SJCRH30 (cell line): ENCODE measurements at regions not wholly inside any gene's neighbourhood (a gene's known extent, or its start where the extent isn't known, plus 50 kb on each side); places are given as distances from the start of the nearest gene placed in this dataset.

Experiments used
- DNase-seq, 2 experiments: peaks; one replicate each; pipeline ENCODE4 v3.0.0-alpha.2; 2015 to 2020
- H3K27ac ChIP-seq: fragments of 250-450 bp; sonication (Bioruptor Pico); 2 replicates; pipeline ENCODE4 v1.5.1; 2020; ENCODE audit warnings: mild to moderate bottlenecking, moderate library complexity
- H3K27me3 ChIP-seq: fragments of 250-450 bp; sonication (Bioruptor Pico); 2 replicates; pipeline ENCODE4 v1.5.1; 2020; ENCODE audit warnings: mild to moderate bottlenecking, moderate library complexity
- H3K36me3 ChIP-seq: fragments of 250-450 bp; sonication (Bioruptor Pico); 2 replicates; pipeline ENCODE4 v1.5.1; 2020; ENCODE audit warnings: mild to moderate bottlenecking, moderate library complexity
- H3K4me1 ChIP-seq: fragments of 250-450 bp; sonication (Bioruptor Pico); 2 replicates; pipeline ENCODE4 v1.5.1; 2020; ENCODE audit warnings: mild to moderate bottlenecking, moderate library complexity
- H3K4me3 ChIP-seq: fragments of 250-450 bp; sonication (Bioruptor Pico); 2 replicates; pipeline ENCODE4 v1.5.1; 2020; ENCODE audit warnings: mild to moderate bottlenecking, moderate library complexity
- H3K9me3 ChIP-seq: fragments of 250-450 bp; sonication (Bioruptor Pico); replicated peaks from 2 replicates; pipeline ENCODE4 v1.5.1; 2020; ENCODE audit warnings: mild to moderate bottlenecking, moderate library complexity

- Histone ChIP-seq H3K9me3 (0 out of 2 replicates have a peak, but pooled peaks cover 3% of the 10 kb centered on the region), H3K4me1 (no peaks in the 10 kb centered on the region), H3K36me3 (no peaks in the 10 kb centered on the region), H3K27me3 (no peaks in the 10 kb centered on the region), H3K27ac (no peak overlapping the region), H3K4me3 (no peak overlapping the region)
- DNase-seq: peak in 1 of 2 experiments; percentile 31
Measured at GRCh38 chr7:10225275-10225674, 748.4 kb upstream of the PHF14 start.

GRCh38 chr7:10237306-10237705 is 736.4 kb upstream of the PHF14 start:
- DNase-seq: peak; percentile 78 to 91
- Histone ChIP-seq H3K27ac (peak overlapping the region; percentile 62), H3K4me1 (peaks cover 37% of the 10 kb centered on the region), H3K4me3 (no peak overlapping the region), H3K27me3 (no peaks in the 10 kb centered on the region), H3K36me3 (no peaks in the 10 kb centered on the region), H3K9me3 (no peaks in the 10 kb centered on the region)

GRCh38 chr7:10238641-10239040 is 735.0 kb upstream of the PHF14 start:
- Histone ChIP-seq H3K4me3 (no peak overlapping the region), H3K27ac (no peak overlapping the region), H3K27me3 (no peaks in the 10 kb centered on the region), H3K9me3 (peaks cover 3% of the 10 kb centered on the region; the same call in 1 of the 2 replicates), H3K4me1 (peaks cover 37% of the 10 kb centered on the region), H3K36me3 (no peaks in the 10 kb centered on the region)
- no peak for DNase-seq

GRCh38 chr7:10239695-10240345 is 733.9 kb upstream of the PHF14 start:
- peaks cover 5% of the 10 kb centered on the region; the same call in 1 of the 2 replicates for H3K9me3 ChIP-seq
- peak in 1 of 2 experiments; percentile 31 for DNase-seq
- peaks cover 37% of the 10 kb centered on the region for H3K4me1 ChIP-seq
- H3K4me3 ChIP-seq: no peak overlapping the region
- no peaks in the 10 kb centered on the region for H3K36me3 ChIP-seq
- H3K27ac ChIP-seq: peak overlapping the region; percentile 13
- no peaks in the 10 kb centered on the region for H3K27me3 ChIP-seq

GRCh38 chr7:10245406-10245805 is 728.3 kb upstream of the PHF14 start:
- no peaks in the 10 kb centered on the region for H3K36me3 ChIP-seq
- DNase-seq: no peak
- no peaks in the 10 kb centered on the region for H3K27me3 ChIP-seq
- H3K4me3 ChIP-seq: no peak overlapping the region
- peaks cover 2% of the 10 kb centered on the region for H3K4me1 ChIP-seq
- peaks cover 5% of the 10 kb centered on the region; the same call in 1 of the 2 replicates for H3K9me3 ChIP-seq
- no peak overlapping the region for H3K27ac ChIP-seq

- Histone ChIP-seq H3K27ac (no peak overlapping the region), H3K9me3 (no peaks in the 10 kb centered on the region), H3K36me3 (no peaks in the 10 kb centered on the region), H3K4me3 (no peak overlapping the region), H3K4me1 (peaks cover 2% of the 10 kb centered on the region), H3K27me3 (no peaks in the 10 kb centered on the region)
- peak; percentile 27 to 61 for DNase-seq
Measured at GRCh38 chr7:10257438-10257837, 716.2 kb upstream of the PHF14 start.

GRCh38 chr7:10266976-10267375 is 706.7 kb upstream of the PHF14 start:
- H3K36me3 ChIP-seq: no peaks in the 10 kb centered on the region
- no peak for DNase-seq
- H3K27me3 ChIP-seq: no peaks in the 10 kb centered on the region
- H3K9me3 ChIP-seq: no peaks in the 10 kb centered on the region
- H3K4me3 ChIP-seq: no peak overlapping the region
- H3K4me1 ChIP-seq: peaks cover 6% of the 10 kb centered on the region; the same call in 1 of the 2 replicates
- no peak overlapping the region for H3K27ac ChIP-seq

- H3K27ac ChIP-seq: no peak overlapping the region
- H3K4me1 ChIP-seq: peaks cover 6% of the 10 kb centered on the region; the same call in 1 of the 2 replicates
- no peaks in the 10 kb centered on the region for H3K27me3 ChIP-seq
- no peak overlapping the region for H3K4me3 ChIP-seq
- H3K36me3 ChIP-seq: no peaks in the 10 kb centered on the region
- DNase-seq: no peak
- no peaks in the 10 kb centered on the region for H3K9me3 ChIP-seq
Measured at GRCh38 chr7:10268034-10268433, 705.6 kb upstream of the PHF14 start.

- H3K27me3 ChIP-seq: no peaks in the 10 kb centered on the region
- H3K9me3 ChIP-seq: no peaks in the 10 kb centered on the region
- no peak for DNase-seq
- no peak overlapping the region for H3K4me3 ChIP-seq
- H3K36me3 ChIP-seq: no peaks in the 10 kb centered on the region
- no peak overlapping the region for H3K27ac ChIP-seq
- H3K4me1 ChIP-seq: no peaks in the 10 kb centered on the region
Measured at GRCh38 chr7:10282909-10283308, 690.8 kb upstream of the PHF14 start.

GRCh38 chr7:10284001-10284400 is 689.7 kb upstream of the PHF14 start:
- Histone ChIP-seq H3K4me1 (no peaks in the 10 kb centered on the region), H3K36me3 (no peaks in the 10 kb centered on the region), H3K9me3 (no peaks in the 10 kb centered on the region; the same call in 1 of the 2 replicates), H3K4me3 (no peak overlapping the region), H3K27me3 (no peaks in the 10 kb centered on the region), H3K27ac (no peak overlapping the region)
- DNase-seq: no peak

- Histone ChIP-seq H3K36me3 (no peaks in the 10 kb centered on the region), H3K4me1 (peaks cover 2% of the 10 kb centered on the region; the same call in 1 of the 2 replicates), H3K27ac (no peak overlapping the region), H3K27me3 (no peaks in the 10 kb centered on the region), H3K9me3 (no peaks in the 10 kb centered on the region), H3K4me3 (no peak overlapping the region)
- no peak for DNase-seq
Measured at GRCh38 chr7:10299384-10299783, 674.3 kb upstream of the PHF14 start.

GRCh38 chr7:10300577-10300976 is 673.1 kb upstream of the PHF14 start:
- peak; percentile 36 to 67 for DNase-seq
- Histone ChIP-seq H3K9me3 (no peaks in the 10 kb centered on the region), H3K4me3 (peak overlapping the region; percentile 9; the same call in 1 of the 2 replicates), H3K36me3 (no peaks in the 10 kb centered on the region), H3K4me1 (peaks cover 2% of the 10 kb centered on the region; the same call in 1 of the 2 replicates), H3K27me3 (no peaks in the 10 kb centered on the region), H3K27ac (no peak overlapping the region)

- no peak for DNase-seq
- Histone ChIP-seq H3K27ac (no peak overlapping the region), H3K4me1 (no peaks in the 10 kb centered on the region), H3K4me3 (no peak overlapping the region), H3K36me3 (no peaks in the 10 kb centered on the region), H3K9me3 (no peaks in the 10 kb centered on the region), H3K27me3 (no peaks in the 10 kb centered on the region; the same call in 1 of the 2 replicates)
Measured at GRCh38 chr7:10308276-10308675, 665.4 kb upstream of the PHF14 start.

- Histone ChIP-seq H3K27ac (no peak overlapping the region), H3K4me1 (no peaks in the 10 kb centered on the region), H3K36me3 (no peaks in the 10 kb centered on the region), H3K9me3 (no peaks in the 10 kb centered on the region), H3K27me3 (no peaks in the 10 kb centered on the region; the same call in 1 of the 2 replicates), H3K4me3 (no peak overlapping the region)
- no peak for DNase-seq
Measured at GRCh38 chr7:10312942-10313341, 660.7 kb upstream of the PHF14 start.

GRCh38 chr7:10315881-10316280 is 657.8 kb upstream of the PHF14 start:
- H3K27ac ChIP-seq: no peak overlapping the region
- no peaks in the 10 kb centered on the region for H3K9me3 ChIP-seq
- no peaks in the 10 kb centered on the region for H3K36me3 ChIP-seq
- no peaks in the 10 kb centered on the region for H3K4me1 ChIP-seq
- no peak overlapping the region for H3K4me3 ChIP-seq
- H3K27me3 ChIP-seq: no peaks in the 10 kb centered on the region; the same call in 1 of the 2 replicates
- no peak for DNase-seq

GRCh38 chr7:10316488-10316887 is 657.2 kb upstream of the PHF14 start:
- Histone ChIP-seq H3K9me3 (no peaks in the 10 kb centered on the region), H3K27ac (no peak overlapping the region), H3K4me3 (no peak overlapping the region), H3K36me3 (no peaks in the 10 kb centered on the region), H3K4me1 (no peaks in the 10 kb centered on the region), H3K27me3 (no peaks in the 10 kb centered on the region; the same call in 1 of the 2 replicates)
- DNase-seq: no peak
